Spinal cord (tissue), 9 donors: ENCODE measurements at regions not wholly inside any gene's neighbourhood (a gene's known extent, or its start where the extent isn't known, plus 50 kb on each side); places are given as distances from the start of the nearest gene placed in this dataset.

Source experiments
- DNase-seq, 6 donors: peaks; one replicate each; pipeline versions ENCODE4 v3.0.0 to v3.0.0-alpha.2; 2013 to 2015; ENCODE audit warnings: low spot score in 6 of 6, low read depth in 4 of 6
- H3K27ac ChIP-seq: one replicate; pipeline ENCODE4 v1.5.1; 2013; ENCODE audit warnings: low read depth, low read length, control low read depth
- H3K27me3 ChIP-seq: one replicate; pipeline ENCODE4 v1.6.1; 2013; ENCODE audit warnings: low read length; ENCODE audit not compliant: control insufficient read depth, insufficient read depth
- H3K36me3 ChIP-seq: one replicate; pipeline ENCODE4 v1.6.1; 2013; ENCODE audit warnings: low read length; ENCODE audit not compliant: control insufficient read depth, insufficient read depth
- H3K4me1 ChIP-seq: one replicate; pipeline ENCODE4 v1.6.1; 2013; ENCODE audit warnings: low read length; ENCODE audit not compliant: control insufficient read depth, insufficient read depth
- H3K4me3 ChIP-seq: one replicate; pipeline ENCODE4 v1.5.1; 2013; ENCODE audit warnings: low read depth, low read length, control low read depth
- H3K9me3 ChIP-seq: one replicate; pipeline ENCODE4 v1.6.1; 2013; ENCODE audit warnings: low read length; ENCODE audit not compliant: control insufficient read depth, insufficient read depth
- WGBS: methylation state at CpG from one replicate; pipeline ENCODE4 v1.1.5; 2013; ENCODE audit warnings: missing lambda C conversion rate; ENCODE audit not compliant: insufficient coverage; 5-methylcytosine and 5-hydroxymethylcytosine counted together
- donor health status: healthy.

DNA sequence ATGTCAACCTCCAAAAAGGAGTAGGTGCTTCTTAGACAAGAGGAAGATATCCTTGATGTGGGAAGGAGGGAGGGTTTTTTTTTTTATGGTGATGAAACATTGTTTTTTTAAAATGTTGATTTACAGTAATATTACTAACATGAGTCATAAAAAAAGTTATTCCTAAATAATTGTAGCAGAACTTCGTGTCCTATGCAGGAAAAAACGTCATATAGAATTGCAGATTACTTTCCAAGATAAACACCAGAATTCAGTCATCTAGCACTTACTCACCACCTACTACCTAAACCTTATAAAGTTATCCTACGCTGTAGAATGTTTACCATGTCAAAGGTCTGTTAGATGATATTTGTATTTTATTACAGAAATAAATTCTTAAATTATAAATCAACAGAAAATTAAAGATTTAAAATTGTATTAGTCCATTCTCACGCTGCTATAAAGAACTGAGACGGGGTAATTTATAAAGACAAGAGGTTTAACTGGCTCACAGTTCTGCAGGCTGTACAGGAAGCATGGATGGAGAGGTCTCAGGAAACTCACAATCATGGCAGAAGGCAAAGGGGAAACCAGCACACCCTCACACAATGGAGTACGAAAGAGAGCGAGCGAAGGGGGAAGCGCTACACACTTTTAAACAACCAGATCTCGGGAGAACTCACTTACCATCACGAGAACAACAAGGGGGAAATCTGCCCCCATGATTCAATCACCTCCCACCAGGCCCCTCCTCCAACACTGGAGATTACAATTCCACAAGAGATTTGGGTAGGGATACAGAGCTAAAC is 105.2 kb upstream of the NEBL start:
- Histone ChIP-seq H3K27ac (no peak overlapping the region), H3K27me3 (no peaks in the 10 kb centered on the region), H3K9me3 (no peaks in the 10 kb centered on the region), H3K4me3 (no peak overlapping the region), H3K4me1 (no peaks in the 10 kb centered on the region), H3K36me3 (no peaks in the 10 kb centered on the region)
- no CpG with 5 or more reads among the region's 11 CpGs for WGBS
- DNase-seq: no peak

DNA sequence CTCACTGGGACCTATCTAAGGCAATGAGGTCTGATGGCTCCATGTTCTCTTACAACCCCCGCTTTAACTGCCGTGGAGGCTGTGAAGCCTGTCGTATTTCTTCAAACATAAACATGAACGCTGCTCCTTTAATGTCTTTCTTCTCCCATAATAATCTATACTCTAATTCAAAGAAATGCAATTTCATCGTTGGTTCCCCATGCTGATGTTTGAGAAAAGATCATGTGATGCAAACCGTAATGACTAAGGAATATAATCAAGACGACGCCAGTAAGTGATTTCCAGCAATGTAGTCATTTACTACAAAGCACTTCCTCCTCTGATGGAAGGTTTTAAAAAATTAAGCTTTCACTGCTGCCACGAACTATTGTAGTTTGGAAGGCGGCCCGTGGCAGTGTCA is 102.6 kb upstream of the NEBL start:
- Histone ChIP-seq H3K27me3 (no peaks in the 10 kb centered on the region), H3K4me3 (no peak overlapping the region), H3K27ac (no peak overlapping the region), H3K9me3 (no peaks in the 10 kb centered on the region), H3K36me3 (no peaks in the 10 kb centered on the region), H3K4me1 (peaks cover 6% of the 10 kb centered on the region)
- 90% methylated on average over 2 of the region's 11 CpGs for WGBS
- DNase-seq: peak in 1 of 6 donors; percentile 55

DNA sequence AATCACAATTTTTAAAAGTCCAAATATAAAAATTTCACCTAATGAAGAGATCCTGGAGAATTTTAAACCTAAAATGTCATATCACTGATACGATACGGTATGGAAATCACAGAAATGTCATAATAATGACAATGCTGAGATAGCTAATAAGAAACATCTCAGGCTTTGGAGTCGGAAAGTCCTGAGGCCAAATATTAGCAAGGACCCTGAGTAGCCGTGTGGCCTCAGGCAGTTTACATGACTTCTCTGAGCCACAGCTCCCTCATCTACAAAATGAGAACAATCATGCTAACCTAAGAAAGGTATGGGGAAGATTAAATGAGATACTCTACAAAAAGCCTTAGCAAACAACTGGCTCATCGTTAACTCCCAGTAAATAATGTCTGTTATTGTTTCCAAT is 100.9 kb upstream of the NEBL start:
- no peaks in the 10 kb centered on the region for H3K27me3 ChIP-seq
- H3K36me3 ChIP-seq: no peaks in the 10 kb centered on the region
- WGBS: 80% methylated on average over 1 of the region's 5 CpGs
- H3K27ac ChIP-seq: no peak overlapping the region
- peaks cover 8% of the 10 kb centered on the region for H3K4me1 ChIP-seq
- H3K4me3 ChIP-seq: no peak overlapping the region
- no peaks in the 10 kb centered on the region for H3K9me3 ChIP-seq
- no peak for DNase-seq

DNA sequence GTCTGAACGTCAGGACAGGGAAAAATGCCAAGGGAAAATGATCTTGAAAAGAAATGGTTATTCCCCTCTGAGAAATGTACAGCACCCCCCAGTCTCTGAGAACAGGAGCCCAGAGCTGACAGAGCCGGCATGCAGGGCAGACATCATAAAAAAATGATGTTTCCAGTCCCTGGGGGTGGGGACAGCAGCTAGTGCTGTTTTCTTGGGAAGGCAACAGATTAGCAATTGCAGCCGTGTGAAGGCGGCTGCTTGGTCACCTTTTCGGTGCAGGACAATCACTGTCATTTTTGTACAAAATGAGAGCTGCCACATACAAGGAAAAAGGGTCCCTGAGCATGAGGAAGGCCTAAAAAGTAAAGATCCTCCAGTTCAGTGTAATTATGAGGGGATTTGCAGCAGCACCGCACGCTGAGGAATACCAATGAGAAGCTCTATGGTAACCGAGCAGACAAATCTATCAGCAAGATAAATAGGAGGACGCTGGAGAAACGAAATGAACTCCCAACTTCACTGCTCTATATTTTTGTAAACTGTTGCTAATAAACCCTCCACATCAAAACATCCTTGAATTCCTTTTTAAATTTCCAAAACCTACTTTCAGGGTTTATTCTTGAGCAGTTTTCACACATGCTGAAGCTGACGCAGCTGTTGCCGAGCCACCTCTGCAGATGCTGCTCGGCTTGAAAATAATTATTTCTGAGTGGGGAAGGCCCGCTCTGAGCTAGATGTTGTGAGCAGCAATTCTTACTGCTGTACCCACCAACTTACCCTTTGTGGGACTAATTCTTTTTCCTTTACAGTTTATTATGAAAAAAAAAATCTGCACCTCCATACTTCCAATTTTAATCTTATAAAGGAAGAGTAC is 98.2 kb upstream of the NEBL start:
- WGBS: 1% methylated on average over 6 of the region's 14 CpGs
- DNase-seq: peak; percentile 36 to 91 (median 64)
- H3K27ac ChIP-seq: peak overlapping the region; percentile 72

DNA sequence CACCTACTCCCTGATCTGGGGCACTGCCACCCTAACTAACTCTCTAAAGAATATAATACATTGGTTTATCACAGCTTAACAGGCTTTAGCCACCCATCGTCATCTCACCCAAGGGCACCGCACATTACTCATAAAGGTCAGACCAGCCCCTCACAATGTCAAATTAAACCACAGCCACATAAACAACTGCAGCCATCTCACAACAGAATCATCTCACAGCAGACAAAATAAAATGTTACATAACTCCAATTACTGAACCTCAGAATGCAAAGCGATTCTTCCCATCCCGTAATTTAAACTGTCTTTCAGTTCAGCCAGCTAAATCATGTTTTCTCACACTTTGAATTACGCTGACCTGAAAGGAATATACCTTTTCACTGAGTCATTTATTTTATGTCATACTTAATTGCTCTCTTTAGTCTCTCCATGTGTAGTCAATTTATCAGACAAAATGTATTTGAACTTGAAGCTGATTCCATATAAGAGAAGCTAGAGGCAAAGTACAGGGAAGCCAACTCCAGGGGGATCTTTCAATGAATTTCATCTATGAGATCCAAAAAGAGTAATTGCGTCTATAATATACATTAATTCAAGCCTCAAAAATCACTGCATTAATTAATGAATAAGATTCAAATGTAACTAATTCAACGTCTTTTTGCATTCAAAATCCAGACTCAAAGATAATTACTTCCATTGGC is 96.9 kb upstream of the NEBL start:
- Histone ChIP-seq H3K27me3 (no peaks in the 10 kb centered on the region), H3K9me3 (no peaks in the 10 kb centered on the region), H3K4me3 (no peak overlapping the region), H3K4me1 (peaks cover 8% of the 10 kb centered on the region), H3K27ac (no peak overlapping the region), H3K36me3 (no peaks in the 10 kb centered on the region)
- DNase-seq: peak in 1 of 6 donors; percentile 48
- 77% methylated on average over 4 of the region's 7 CpGs for WGBS

More for the DNA sequence above, 98.2 kb upstream of the NEBL start:
- no peaks in the 10 kb centered on the region for H3K9me3 ChIP-seq
- H3K4me3 ChIP-seq: peak overlapping the region; percentile 11
- H3K27me3 ChIP-seq: no peaks in the 10 kb centered on the region
- peaks cover 8% of the 10 kb centered on the region for H3K4me1 ChIP-seq
- H3K36me3 ChIP-seq: no peaks in the 10 kb centered on the region

DNA sequence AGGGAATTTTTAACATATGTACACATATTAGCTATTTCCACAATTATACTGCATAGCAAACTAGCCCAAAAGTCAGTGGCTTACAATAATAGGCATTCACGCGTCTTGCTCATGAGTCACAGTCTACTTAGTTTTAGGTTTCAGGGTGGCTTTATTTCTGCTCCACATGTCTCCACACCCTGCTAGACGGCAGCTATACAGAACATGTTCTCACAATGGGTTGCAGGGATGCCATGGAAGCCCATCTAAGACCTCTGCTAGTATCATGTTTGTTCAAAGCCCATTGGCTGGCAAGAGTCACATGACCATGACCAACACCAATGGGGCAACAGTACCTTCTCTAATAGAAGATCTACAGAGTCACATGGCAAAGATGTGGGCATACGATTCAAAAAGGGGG is 96.3 kb upstream of the NEBL start:
- Histone ChIP-seq H3K27ac (no peak overlapping the region), H3K4me1 (peaks cover 8% of the 10 kb centered on the region), H3K4me3 (no peak overlapping the region), H3K27me3 (no peaks in the 10 kb centered on the region), H3K36me3 (no peaks in the 10 kb centered on the region), H3K9me3 (no peaks in the 10 kb centered on the region)
- WGBS: 89% methylated on average over 1 of the region's 4 CpGs
- no peak for DNase-seq

DNA sequence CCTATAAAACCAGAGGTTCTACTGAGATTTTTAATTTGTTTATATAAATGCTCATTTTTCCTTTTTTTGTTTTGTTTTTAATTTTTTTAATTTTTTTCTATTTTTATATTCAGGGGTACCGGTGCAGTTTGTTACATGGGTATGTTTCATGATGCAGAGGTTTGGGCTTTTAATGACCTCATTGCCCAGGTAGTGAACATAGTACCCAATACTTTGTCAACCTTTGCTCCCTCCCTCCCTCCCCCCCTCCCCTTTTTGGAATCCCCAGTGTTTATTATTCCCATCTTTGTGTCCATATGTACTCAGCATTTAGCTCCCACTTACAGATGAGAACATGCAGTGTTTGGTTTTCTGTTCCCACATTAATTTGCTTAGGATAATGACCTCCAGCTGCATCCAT is 94.4 kb upstream of the NEBL start:
- no peak overlapping the region for H3K27ac ChIP-seq

DNA sequence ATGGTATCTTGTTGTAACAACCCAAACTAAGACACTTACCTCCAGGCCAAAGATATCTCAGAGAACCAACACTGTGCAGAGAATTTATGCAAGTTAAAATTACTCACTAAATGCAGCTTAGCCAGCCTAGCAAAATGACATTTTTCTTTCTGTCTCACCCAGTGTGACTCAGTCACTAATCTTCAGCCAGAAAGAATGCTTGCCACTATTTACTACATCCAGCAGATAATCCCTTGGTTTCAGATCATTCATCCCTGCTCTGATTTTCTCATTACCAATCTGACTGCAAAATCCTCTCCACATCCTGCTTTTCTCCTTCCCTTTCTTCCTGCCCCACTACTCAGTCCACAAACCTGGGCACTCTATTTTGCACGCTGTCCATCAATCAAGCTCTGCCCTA is 93.5 kb upstream of the NEBL start:
- H3K27me3 ChIP-seq: no peaks in the 10 kb centered on the region
- H3K9me3 ChIP-seq: no peaks in the 10 kb centered on the region
- H3K27ac ChIP-seq: no peak overlapping the region
- H3K36me3 ChIP-seq: no peaks in the 10 kb centered on the region
- DNase-seq: peak in 2 of 6 donors; percentile 16 to 20
- WGBS: 63% methylated on average over 1 of the region's 1 CpG
- peaks cover 8% of the 10 kb centered on the region for H3K4me1 ChIP-seq
- H3K4me3 ChIP-seq: no peak overlapping the region

More for the DNA sequence above, 94.4 kb upstream of the NEBL start:
- Histone ChIP-seq H3K4me1 (peaks cover 8% of the 10 kb centered on the region), H3K9me3 (no peaks in the 10 kb centered on the region), H3K4me3 (no peak overlapping the region), H3K36me3 (no peaks in the 10 kb centered on the region), H3K27me3 (no peaks in the 10 kb centered on the region)
- no CpG with 5 or more reads among the region's 1 CpG for WGBS
- no peak for DNase-seq

DNA sequence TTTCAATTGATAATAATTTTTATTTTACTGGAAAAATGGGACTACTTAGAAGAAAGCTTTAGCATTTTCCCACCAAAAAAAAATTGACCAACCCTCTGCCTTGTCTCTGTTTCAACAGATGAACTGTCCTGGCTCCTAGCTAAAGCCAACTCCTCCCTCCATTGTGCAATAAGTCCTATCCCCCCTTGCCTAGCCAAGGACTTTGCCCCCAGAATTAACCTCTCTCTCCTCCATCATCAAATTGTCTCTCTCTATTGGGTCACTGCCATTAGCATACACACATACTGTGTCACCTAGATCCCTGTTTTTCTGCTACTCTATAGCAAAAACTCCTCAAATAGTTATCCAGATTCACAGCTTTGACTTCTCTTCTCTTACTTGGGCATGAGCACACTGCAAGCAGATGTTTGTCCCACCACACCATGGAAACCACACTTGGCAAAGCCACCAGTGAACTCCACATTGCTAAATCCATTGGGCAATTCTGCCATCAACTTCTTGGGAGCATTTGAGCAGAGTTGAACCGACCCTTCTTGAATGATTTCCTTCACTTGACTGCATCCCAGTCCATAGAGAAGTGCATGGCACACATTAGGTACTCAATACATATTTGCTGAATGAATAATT is 91.4 kb upstream of the NEBL start:
- DNase-seq: no peak

More for the DNA sequence above, 91.4 kb upstream of the NEBL start:
- no peaks in the 10 kb centered on the region for H3K27me3 ChIP-seq
- no peaks in the 10 kb centered on the region for H3K36me3 ChIP-seq
- H3K4me3 ChIP-seq: no peak overlapping the region
- H3K4me1 ChIP-seq: no peaks in the 10 kb centered on the region
- H3K27ac ChIP-seq: no peak overlapping the region
- WGBS: no CpG with 5 or more reads among the region's 1 CpG
- H3K9me3 ChIP-seq: no peaks in the 10 kb centered on the region
